ENCODE measurements at regions not wholly inside any gene's neighbourhood (a gene's known extent, or its start where the extent isn't known, plus 50 kb on each side); places are given as distances from the start of the nearest gene placed in this dataset.
A peak's percentile ranks its signal among the peaks of the same experiment; 100 is the strongest.

- no peak for TF ChIP-seq HMGA1 (CRISPR knock-in tag; conservative IDR thresholded peaks at IDR 0.05)
- TF ChIP-seq TFDP2 (CRISPR knock-in tag; IDR thresholded peaks at IDR 0.05), result no peak
- TF ChIP-seq ZSCAN21 (CRISPR knock-in tag; IDR thresholded peaks at IDR 0.05; ENCODE audit: borderline replicate concordance), result no peak
These were observed 134.5 kb downstream of the MTX3 start (continued) for GRCh38 chr5:79856456-79857055.

- TF ChIP-seq SRF (IDR thresholded peaks at IDR 0.05; ENCODE audit: low read depth, low read length) (no peak), E2F2 (CRISPR knock-in tag; IDR thresholded peaks at IDR 0.05; ENCODE audit: borderline replicate concordance) (no peak), HOMEZ (CRISPR knock-in tag; IDR thresholded peaks at IDR 0.05; ENCODE audit: low read depth) (no peak), ZNF605 (CRISPR knock-in tag; IDR thresholded peaks at IDR 0.05) (no peak), GPN1 (CRISPR knock-in tag; IDR thresholded peaks at IDR 0.05; ENCODE audit: borderline replicate concordance) (no peak), GTF3A (CRISPR knock-in tag; conservative IDR thresholded peaks at IDR 0.05) (no peak), CREB1 (IDR thresholded peaks at IDR 0.05) (0 out of 2 replicates have a peak, but pooled peaks have one; percentile 19), CREB1 (CRISPR knock-in tag; IDR thresholded peaks at IDR 0.05) (no peak), THAP7 (CRISPR knock-in tag; IDR thresholded peaks at IDR 0.05) (no peak), ZNF784 (CRISPR knock-in tag; IDR thresholded peaks at IDR 0.05; ENCODE audit: borderline replicate concordance) (no peak), ZNF256 (CRISPR knock-in tag; conservative IDR thresholded peaks at IDR 0.05) (no peak), IRX3 (CRISPR knock-in tag; IDR thresholded peaks at IDR 0.05; ENCODE audit: borderline replicate concordance, low read depth) (no peak), FOSL2 (CRISPR knock-in tag; IDR thresholded peaks at IDR 0.05) (peak; percentile 77), ZNF124 (CRISPR knock-in tag; IDR thresholded peaks at IDR 0.05) (no peak), TP53 (CRISPR knock-in tag; conservative IDR thresholded peaks at IDR 0.05) (no peak)
- Histone ChIP-seq H3K36me3 (replicated peaks in 1 of 2; ENCODE audit: control insufficient read depth in 1 of 2, insufficient read depth in 2 of 2, low read length in 2 of 2) (no peaks in the 10 kb centered on the region), H2AFZ (ENCODE audit: low read length) (no peak overlapping the region), H3K4me3 (replicated peaks in 1 of 3; ENCODE audit: insufficient read depth in 1 of 3, low read depth in 2 of 3, low read length in 3 of 3) (no peak overlapping the region), H3K27me3 (ENCODE audit: control insufficient read depth in 1 of 2, insufficient read depth in 2 of 2, low read length in 2 of 2) (peaks cover 2 to 29% of the 10 kb centered on the region in 2 experiments; a peak in 3 of 5 replicates), H4K20me1 (ENCODE audit: insufficient read depth, low read length) (no peaks in the 10 kb centered on the region), H3K4me1 (ENCODE audit: insufficient read depth, low read length) (no peaks in the 10 kb centered on the region), H3K79me2 (ENCODE audit: insufficient read depth, low read length) (no peaks in the 10 kb centered on the region), H3K27ac (ENCODE audit: extremely low read length, insufficient read depth, low read length) (no peak overlapping the region), H3K9me3 (ENCODE audit: low read length) (no peaks in the 10 kb centered on the region), H3K4me2 (ENCODE audit: low read depth, low read length) (no peak overlapping the region), H3K9ac (ENCODE audit: insufficient read depth, low read depth, low read length) (no peak overlapping the region)
- peak; percentile 53 for ATAC-seq
- no peak for FAIRE-seq
- no TSS peak for BruUV-seq (replicated peaks)
- WGBS (ENCODE audit: low lambda C conversion rate), result 24% methylated on average over 8 of the region's 8 CpGs
- peak; percentile 3 for DNase-seq (ENCODE audit: low spot score)
- POLR2A ChIA-PET, result no interaction called here
- intact Hi-C loops (cut with micrococcal nuclease; ENCODE audit: unreplicated experiment) (no loop called here), in situ Hi-C loops (cut with HindIII; ENCODE audit: extremely low pct_ligation_motif_present, low pct_unique_long_range_greater_than_20kb) (loop anchor here (10.0 kb wide), 1 partner anchor 149 kb away; no protein-coding TSS in a partner anchor)
- CTCF ChIA-PET (ENCODE audit: low intra/inter-chr PET ratio, low total read pairs), result no interaction called here
These were observed 137.2 kb downstream of the MTX3 start for GRCh38 chr5:79853676-79854418.
